ENCODE measurements at regions not wholly inside any gene's neighbourhood (a gene's known extent, or its start where the extent isn't known, plus 50 kb on each side); places are given as distances from the start of the nearest gene placed in this dataset.
"Not testable (repeated sequence)": the region's sequence is repeated elsewhere in the genome, so short reads cannot be mapped to it uniquely, and the experiment has no call there.

- DNase-seq = no peak
Measured at GRCh38 chr12:131428091-131428685, 282.7 kb upstream of the SFSWAP start.

DNA sequence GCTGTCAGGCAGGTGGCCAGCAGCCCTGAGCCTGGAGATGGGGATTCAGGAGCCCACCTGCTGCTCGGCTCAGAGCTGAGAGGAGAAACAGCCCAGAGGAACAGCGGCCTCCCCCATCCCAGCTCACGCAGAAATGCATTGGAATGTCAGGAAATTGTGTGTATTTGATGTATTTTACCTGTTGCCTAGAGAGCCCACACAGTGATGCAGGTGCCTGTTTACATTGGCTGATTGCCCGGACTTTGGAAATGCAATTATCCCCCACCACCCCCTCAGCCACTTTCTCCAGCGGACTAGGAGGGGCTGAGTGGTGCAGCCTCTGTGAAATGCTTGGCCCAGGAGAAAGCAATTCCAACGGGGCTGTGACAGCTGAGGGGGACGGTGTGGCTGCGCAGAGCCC lies 281.7 kb upstream of the SFSWAP start:
- not testable (repeated sequence) for DNase-seq

GRCh38 chr12:131429697-131430096 lies 281.2 kb upstream of the SFSWAP start:
- DNase-seq = not testable (repeated sequence)

DNA sequence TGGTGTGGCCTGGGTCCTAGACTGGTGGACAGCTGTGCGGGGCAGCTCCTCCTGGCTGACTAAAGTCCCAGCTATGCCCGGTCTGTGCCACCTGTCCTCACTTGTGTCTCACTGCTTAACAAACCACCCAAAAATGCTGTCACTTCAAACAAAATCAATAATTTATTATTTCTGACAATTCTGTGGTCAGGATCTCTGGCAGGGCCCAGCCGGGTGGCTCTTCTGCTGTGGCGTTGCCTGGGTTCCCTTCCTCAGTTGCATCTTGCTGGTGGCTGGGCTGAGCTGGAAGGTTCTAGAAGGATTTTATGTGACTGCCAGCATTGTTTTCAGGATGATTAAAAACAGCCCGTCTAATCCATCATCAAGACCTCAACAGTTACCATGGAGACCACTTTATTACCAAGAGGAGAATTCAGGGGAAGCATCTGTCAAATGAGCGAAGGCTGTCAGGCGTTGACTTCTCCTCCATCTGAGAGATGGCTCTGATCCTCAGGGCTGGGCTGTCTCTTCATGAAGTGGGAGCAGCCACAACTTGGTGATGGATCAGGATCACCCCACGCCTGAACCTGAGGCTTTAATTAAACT lies 280.6 kb upstream of the SFSWAP start:
- no peak for DNase-seq

DNA sequence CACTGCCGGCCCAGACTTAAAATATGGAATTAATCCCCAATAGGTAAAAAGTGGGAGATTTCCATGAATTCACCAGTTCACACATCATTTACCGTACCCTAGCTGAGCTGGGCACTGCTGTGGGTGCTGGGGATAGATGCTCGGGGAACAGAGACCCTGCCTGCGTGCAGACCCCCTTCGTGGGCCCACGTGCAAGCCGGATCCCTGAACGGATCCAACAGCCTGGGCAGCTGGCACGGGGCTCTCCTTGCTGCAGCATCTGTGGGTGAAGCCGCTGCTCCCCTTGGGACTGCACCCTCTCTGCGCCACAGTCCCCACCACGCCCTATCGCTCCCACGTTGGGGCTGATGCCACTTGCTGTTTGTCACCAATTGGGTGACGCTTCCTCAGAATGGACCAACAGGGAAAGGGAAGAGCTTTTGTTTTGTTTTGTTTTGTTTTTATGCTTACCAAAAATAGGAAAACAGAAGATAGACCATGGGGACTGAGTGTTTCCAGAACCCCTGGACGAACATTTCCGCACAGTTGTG lies 279.7 kb upstream of the SFSWAP start:
- DNase-seq = not testable (repeated sequence)

DNA sequence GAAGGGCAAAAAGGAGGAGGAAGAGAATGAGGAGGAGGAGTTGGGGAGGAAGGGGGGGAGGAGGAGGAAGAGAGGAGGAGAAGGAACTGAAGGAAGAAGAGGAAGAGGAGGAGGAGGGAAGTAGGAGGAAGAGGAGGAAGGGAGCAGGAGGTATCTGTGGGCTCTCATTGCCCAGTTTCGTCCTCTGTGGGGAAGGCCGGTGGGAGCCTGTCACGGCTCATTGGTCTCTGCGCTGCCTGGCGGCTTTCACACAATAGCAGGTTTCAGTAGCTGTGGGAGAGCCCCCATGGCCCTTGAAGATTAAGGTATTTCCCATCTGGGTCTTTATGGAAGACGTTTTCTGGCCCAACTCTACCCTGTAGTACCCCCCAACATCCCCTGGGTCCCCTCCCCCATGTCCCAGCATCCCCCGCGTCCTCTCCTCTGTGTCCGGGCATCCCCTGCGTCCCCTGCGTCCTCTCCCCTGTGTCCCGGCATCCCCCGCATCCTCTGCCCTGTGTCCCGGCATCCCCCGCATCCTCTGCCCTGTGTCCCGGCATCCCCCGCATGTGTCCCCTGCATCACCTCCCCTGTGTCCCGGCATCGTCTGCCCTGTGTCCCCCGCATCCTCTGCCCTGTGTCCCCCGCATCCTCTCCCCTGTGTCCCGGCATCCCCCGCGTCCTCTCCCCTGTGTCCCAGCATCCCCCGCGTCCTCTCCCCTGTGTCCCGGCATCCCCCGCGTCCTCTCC lies 278.2 kb upstream of the SFSWAP start:
- DNase-seq = no peak

- DNase-seq = no peak
Measured at GRCh38 chr12:131434208-131435125, 276.4 kb upstream of the SFSWAP start.

DNA sequence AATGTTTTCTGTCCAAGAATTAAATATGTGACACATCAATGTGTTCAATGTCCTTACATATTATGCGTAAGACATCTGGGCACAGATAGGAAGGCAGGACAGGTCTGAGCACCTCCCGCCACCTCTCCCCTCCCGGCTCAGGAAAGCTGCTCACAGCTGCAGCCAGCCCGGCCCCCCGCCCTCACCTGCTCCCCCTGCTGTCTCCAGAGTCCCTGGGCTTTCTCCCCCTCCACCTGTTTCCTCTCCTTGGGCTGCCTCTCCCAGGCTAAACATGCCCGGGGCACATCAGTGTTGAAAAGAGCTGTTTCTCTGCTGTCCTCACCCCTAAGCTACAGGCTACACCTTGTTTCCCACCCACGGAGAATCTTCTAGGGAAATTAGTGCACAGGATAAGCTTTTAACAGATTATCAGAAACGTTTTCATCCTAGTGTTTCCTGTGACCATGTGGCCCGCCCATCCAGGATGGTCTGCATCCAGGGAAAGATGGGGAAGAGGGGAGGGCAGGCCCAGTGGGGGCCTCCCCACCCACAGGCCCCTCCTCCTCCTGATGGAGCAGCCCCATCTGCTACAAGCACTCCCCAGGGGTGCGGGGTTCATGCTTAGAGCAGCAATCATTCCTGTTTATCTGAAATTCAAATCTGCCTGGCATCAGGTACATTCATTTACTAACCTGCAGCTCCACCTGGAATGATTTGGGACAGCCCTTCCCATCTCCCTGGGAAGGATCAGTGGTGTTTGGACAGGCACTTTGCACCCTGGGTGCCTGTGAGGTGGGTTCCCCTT lies 273.8 kb upstream of the SFSWAP start:
- DNase-seq = no peak

- no peak for DNase-seq
Measured at GRCh38 chr12:131437706-131438492, 273.0 kb upstream of the SFSWAP start.

DNA sequence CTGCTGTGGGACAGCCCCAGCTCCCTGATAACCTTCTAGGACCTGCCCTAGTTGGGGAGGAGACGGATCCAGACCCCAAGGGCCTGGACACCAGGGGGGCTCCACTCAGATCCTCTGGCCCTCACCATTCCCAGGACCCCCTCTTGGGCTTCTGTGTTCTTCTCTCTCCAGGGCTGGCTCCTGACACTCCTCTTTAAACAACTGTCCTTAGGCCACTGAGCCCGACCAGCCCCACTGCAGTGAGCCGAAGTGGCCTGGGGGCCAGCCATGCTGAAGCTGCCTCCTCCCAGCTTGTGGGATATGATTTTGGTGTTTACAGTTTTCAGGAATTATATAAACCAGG lies 272.4 kb upstream of the SFSWAP start:
- DNase-seq = not testable (repeated sequence)

DNA sequence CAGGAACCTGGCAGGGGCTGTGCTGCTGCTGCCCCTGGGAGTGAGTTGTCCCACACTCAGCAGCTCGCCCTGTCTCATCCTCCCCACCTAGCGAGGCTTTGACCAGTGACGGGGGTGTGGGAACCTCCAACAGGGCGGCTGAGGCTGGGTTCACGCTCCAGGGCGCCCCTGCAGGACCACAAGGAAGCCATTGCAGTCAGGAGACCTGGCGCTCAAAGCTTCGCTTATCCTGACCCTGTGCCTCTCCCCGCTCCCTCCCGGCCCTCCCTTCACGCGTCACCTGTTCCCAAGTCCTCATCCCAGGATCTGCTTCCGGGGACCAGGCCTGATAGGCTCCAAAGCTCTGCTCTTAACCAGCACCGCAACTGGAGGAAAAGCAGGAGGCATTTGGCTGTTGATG lies 272.0 kb upstream of the SFSWAP start:
- DNase-seq = no peak

DNA sequence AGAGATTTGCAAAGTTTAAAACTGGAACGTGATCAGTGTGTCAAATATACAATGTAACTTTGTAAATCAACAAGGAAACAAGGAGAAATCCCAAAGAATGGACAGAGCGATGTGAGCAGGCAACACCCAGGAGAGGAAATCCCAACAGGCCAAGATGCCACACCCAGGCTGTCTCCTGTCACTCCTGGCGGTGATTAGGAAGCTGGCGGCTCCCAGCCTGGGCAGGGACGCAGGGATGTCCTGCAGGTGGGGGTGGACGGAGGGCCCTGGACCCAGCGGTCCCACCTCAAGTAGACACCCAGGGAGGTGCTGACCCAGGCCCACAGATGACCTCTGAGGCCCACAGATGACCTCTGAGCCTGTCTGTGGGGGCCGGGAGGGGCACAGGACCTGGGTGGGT lies 271.1 kb upstream of the SFSWAP start:
- not testable (repeated sequence) for DNase-seq

- not testable (repeated sequence) for DNase-seq
Measured at GRCh38 chr12:131440209-131441059, 270.5 kb upstream of the SFSWAP start.

- DNase-seq = no peak
Measured at GRCh38 chr12:131441060-131441396, 269.9 kb upstream of the SFSWAP start.

GRCh38 chr12:131441638-131442336 lies 269.1 kb upstream of the SFSWAP start:
- DNase-seq = no peak

DNA sequence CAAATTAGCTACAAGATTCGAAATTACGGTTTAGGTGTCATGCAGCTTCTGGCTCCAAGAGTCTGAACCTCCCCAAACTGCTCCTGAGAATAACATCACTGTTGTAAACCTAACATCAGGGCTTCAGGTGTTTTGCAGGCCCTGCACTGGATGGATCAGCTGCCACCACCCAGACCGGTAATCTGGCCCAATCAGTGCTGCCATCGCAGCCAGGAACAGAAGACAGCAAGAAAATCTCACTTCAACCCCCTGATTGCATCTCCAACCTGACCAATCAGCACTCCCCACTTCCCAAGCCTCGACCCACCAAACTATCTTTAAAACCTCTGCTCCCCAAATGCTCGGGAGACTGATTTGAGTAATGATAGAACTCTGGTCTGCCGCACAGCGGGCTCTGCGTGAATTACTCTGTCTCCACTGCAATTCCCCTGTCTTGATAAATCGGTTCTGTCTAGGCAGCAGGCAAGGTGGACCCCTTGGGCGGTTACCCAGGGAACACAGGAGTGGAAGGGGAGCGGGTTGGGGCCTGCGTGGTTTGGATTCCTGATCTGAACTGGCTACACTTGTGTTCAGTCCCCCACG lies 268.5 kb upstream of the SFSWAP start:
- DNase-seq = no peak

- DNase-seq = no peak
Measured at GRCh38 chr12:131443019-131444000, 267.6 kb upstream of the SFSWAP start.

Data from NCI-H1092 (cell line).